ENCODE measurements at regions not wholly inside any gene's neighbourhood (a gene's known extent, or its start where the extent isn't known, plus 50 kb on each side); places are given as distances from the start of the nearest gene placed in this dataset.

GRCh38 chr2:105451571-105452166, 52.8 kb upstream of the FHL2 start:
- no peak for DNase-seq (ENCODE audit: low read depth)

DNA sequence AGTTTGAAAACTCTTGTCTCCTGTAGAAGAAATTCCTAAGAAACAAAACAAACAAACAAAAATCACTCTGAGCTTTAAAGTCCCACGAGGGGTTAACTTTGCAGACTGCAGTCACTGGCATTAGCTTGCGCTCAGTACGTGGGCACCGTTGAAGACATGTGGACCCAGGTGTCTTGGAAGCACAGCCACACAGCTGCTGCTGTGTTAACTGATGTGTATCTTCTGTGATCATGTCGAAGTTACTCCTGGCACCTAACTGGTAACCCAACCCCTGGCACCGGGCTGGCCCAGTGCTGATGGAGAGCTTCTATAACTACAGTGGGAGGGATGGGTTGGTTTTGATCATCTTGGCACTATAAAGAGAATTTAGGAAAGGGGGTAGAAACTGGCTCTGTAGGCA, 51.6 kb upstream of the FHL2 start:
- DNase-seq (ENCODE audit: low read depth) = no peak

DNA sequence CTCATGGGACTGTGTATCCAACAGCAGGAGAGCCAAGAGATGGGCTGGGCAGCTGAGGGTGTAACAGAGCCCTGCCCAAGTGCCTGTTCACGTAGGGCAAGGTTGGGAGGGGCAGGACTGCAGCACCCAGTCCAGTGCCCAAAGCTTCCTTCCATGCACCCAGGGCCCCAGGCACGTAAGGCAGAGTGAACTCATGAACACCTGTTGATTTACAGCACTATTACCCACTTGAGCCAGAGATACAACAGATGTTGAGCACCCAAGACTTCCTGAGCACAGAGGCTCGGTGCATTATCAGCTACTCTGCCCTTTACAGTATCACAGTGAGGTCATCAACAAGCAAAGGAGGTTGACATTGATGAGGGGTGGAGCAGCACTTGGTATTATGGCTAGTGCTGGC, 50.2 kb upstream of the FHL2 start:
- no peak for DNase-seq (ENCODE audit: low read depth)

Measured in M059J (cell line).